H9 (cell line): ENCODE measurements at regions not wholly inside any gene's neighbourhood (a gene's known extent, or its start where the extent isn't known, plus 50 kb on each side); places are given as distances from the start of the nearest gene placed in this dataset.

Experiments used
- DNase-seq: peaks from one replicate; pipeline ENCODE4 v3.0.0-alpha.2; 2017
- H2AFZ ChIP-seq: one replicate; pipeline ENCODE4 v1.6.1; 2013; ENCODE audit warnings: mild to moderate bottlenecking, low read length, control low read depth, moderate library complexity
- H2AK5ac ChIP-seq: 2 replicates; pipeline ENCODE4 v1.6.1; 2013; ENCODE audit warnings: low read length, control low read depth, mixed read lengths; ENCODE audit not compliant: insufficient read length
- H2BK120ac ChIP-seq: one replicate; pipeline ENCODE4 v1.6.1; 2013; ENCODE audit warnings: low read depth, mild to moderate bottlenecking, low read length, control low read depth, inconsistent platforms; ENCODE audit not compliant: poor library complexity, severe bottlenecking
- H2BK12ac ChIP-seq: 2 replicates; pipeline ENCODE4 v1.6.1; 2013; ENCODE audit warnings: low read length, control low read depth, mixed read lengths, low read depth; ENCODE audit not compliant: insufficient read length
- H2BK15ac ChIP-seq: 2 replicates; pipeline ENCODE4 v1.6.1; 2013; ENCODE audit warnings: low read depth, low read length, control low read depth
- H2BK20ac ChIP-seq: one replicate; pipeline ENCODE4 v1.6.1; 2013; ENCODE audit warnings: low read depth, mild to moderate bottlenecking, low read length, control low read depth, inconsistent platforms; ENCODE audit not compliant: poor library complexity, severe bottlenecking
- H2BK5ac ChIP-seq: 2 replicates; pipeline ENCODE4 v1.6.1; 2013; ENCODE audit warnings: low read length, control low read depth, mixed read lengths; ENCODE audit not compliant: insufficient read length
- H3K14ac ChIP-seq: 2 replicates; pipeline ENCODE4 v1.6.1; 2013; ENCODE audit warnings: low read length, control low read depth; ENCODE audit not compliant: insufficient read depth
- H3K18ac ChIP-seq: 2 replicates; pipeline ENCODE4 v1.6.1; 2013; ENCODE audit warnings: low read depth, mild to moderate bottlenecking, mixed read lengths, low read length, control low read depth; ENCODE audit not compliant: insufficient read length
- H3K23ac ChIP-seq: 2 replicates; pipeline ENCODE4 v1.6.1; 2013; ENCODE audit warnings: low read length, control low read depth, mixed read lengths, low read depth; ENCODE audit not compliant: insufficient read length
- H3K23me2 ChIP-seq: 2 replicates; pipeline ENCODE4 v1.6.1; 2013; ENCODE audit warnings: low read depth, mild to moderate bottlenecking, mixed read lengths, low read length, control low read depth; ENCODE audit not compliant: insufficient read length, poor library complexity, severe bottlenecking
- H3K27ac ChIP-seq: 2 replicates; pipeline ENCODE4 v1.5.1; 2013; ENCODE audit warnings: low read length, control low read depth, mixed read lengths, low read depth; ENCODE audit not compliant: insufficient read length
- H3K27me3 ChIP-seq: 2 replicates; pipeline ENCODE4 v1.6.1; 2013; ENCODE audit warnings: low read length, control low read depth, inconsistent platforms; ENCODE audit not compliant: insufficient read depth
- H3K4ac ChIP-seq: 2 replicates; pipeline ENCODE4 v1.6.1; 2013; ENCODE audit warnings: low read depth, mild to moderate bottlenecking, control low read depth, inconsistent platforms, low read length, moderate library complexity
- H3K4me1 ChIP-seq: 2 replicates; pipeline ENCODE4 v1.6.1; 2013; ENCODE audit warnings: low read length, control low read depth, inconsistent platforms; ENCODE audit not compliant: insufficient read depth
- H3K4me2 ChIP-seq: 2 replicates; pipeline ENCODE4 v1.6.1; 2013; ENCODE audit warnings: low read length, control low read depth, mixed read lengths; ENCODE audit not compliant: insufficient read length, insufficient read depth
- H3K56ac ChIP-seq: 2 replicates; pipeline ENCODE4 v1.6.1; 2013; ENCODE audit warnings: low read depth, mild to moderate bottlenecking, mixed read lengths, low read length, control low read depth; ENCODE audit not compliant: insufficient read length
- H3K79me1 ChIP-seq: 2 replicates; pipeline ENCODE4 v1.6.1; 2013; ENCODE audit warnings: low read depth, mild to moderate bottlenecking, moderate library complexity, low read length, control low read depth, inconsistent platforms; ENCODE audit not compliant: insufficient read depth, poor library complexity, severe bottlenecking
- H3K79me2 ChIP-seq: 2 replicates; pipeline ENCODE4 v1.6.1; 2013; ENCODE audit warnings: low read length, control low read depth, inconsistent platforms; ENCODE audit not compliant: insufficient read depth
- H3K9ac ChIP-seq: 2 replicates; pipeline ENCODE4 v1.6.1; 2013; ENCODE audit warnings: low read length, control low read depth, mixed read lengths; ENCODE audit not compliant: insufficient read length; ENCODE audit errors: extremely low read depth
- H3K9me3 ChIP-seq: one replicate; pipeline ENCODE4 v1.6.1; 2013; ENCODE audit warnings: low read depth, low read length, inconsistent platforms; ENCODE audit not compliant: control insufficient read depth
- H3T11ph ChIP-seq: one replicate; pipeline ENCODE4 v1.6.1; 2013; ENCODE audit warnings: mild to moderate bottlenecking, low read length, control low read depth, inconsistent platforms
- H4K20me1 ChIP-seq: one replicate; pipeline ENCODE4 v1.6.1; 2013; ENCODE audit not compliant: control insufficient read depth, insufficient read length, insufficient read depth
- H4K5ac ChIP-seq: 2 replicates; pipeline ENCODE4 v1.6.1; 2013; ENCODE audit warnings: low read depth, mild to moderate bottlenecking, mixed read lengths, low read length, control low read depth; ENCODE audit not compliant: insufficient read length
- H4K8ac ChIP-seq: replicated peaks from 2 replicates; pipeline ENCODE4 v1.6.1; 2013; ENCODE audit warnings: low read length, control low read depth, mixed read lengths, low read depth; ENCODE audit not compliant: insufficient read length
- H4K91ac ChIP-seq: 2 replicates; pipeline ENCODE4 v1.6.1; 2013; ENCODE audit warnings: low read depth, mild to moderate bottlenecking, moderate library complexity, mixed read lengths, low read length, control low read depth; ENCODE audit not compliant: insufficient read length
- H3K27ac Mint-ChIP-seq, 3 experiments: 2 replicates in 2 of 3; 3 replicates in 1 of 3; pipeline ENCODE4 v1.8.0; 2020 to 2021; ENCODE audit warnings: mixed read lengths in 3 of 3, mild to moderate bottlenecking in 1 of 3, moderate library complexity in 1 of 3
- H3K27me3 Mint-ChIP-seq: 2 replicates; pipeline ENCODE4 v1.8.0; 2021; ENCODE audit warnings: low read depth, mild to moderate bottlenecking, moderate library complexity, mixed read lengths
- H3K36me3 Mint-ChIP-seq, 3 experiments: 2 replicates in 2 of 3; 3 replicates in 1 of 3; pipeline ENCODE4 v1.8.0; 2020 to 2021; ENCODE audit warnings: low read depth in 3 of 3, mixed read lengths in 3 of 3; ENCODE audit not compliant: insufficient read depth in 1 of 3
- H3K4me1 Mint-ChIP-seq, 2 experiments: 2 replicates each; pipeline ENCODE4 v1.8.0; 2020; ENCODE audit warnings: mixed read lengths in 2 of 2
- H3K4me3 Mint-ChIP-seq, 2 experiments: 2 replicates in 1 of 2; 3 replicates in 1 of 2; pipeline ENCODE4 v1.8.0; 2020 to 2021; ENCODE audit warnings: mild to moderate bottlenecking in 2 of 2, mixed read lengths in 2 of 2, moderate library complexity in 1 of 2
- H3K9me3 Mint-ChIP-seq, 2 experiments: 2 replicates in 1 of 2; 3 replicates in 1 of 2; pipeline ENCODE4 v1.8.0; 2020; ENCODE audit warnings: mild to moderate bottlenecking in 2 of 2, mixed read lengths in 2 of 2, moderate library complexity in 1 of 2
- WGBS: extraction: QIAGEN DNeasy Blood & Tissue Kit; methylation state at CpG from one replicate; pipeline ENCODE4 v1.1.7; 2013; ENCODE audit warnings: missing lambda C conversion rate, low lambda C conversion rate, mixed read lengths; ENCODE audit not compliant: insufficient read length; ENCODE audit errors: extremely low coverage; 5-methylcytosine and 5-hydroxymethylcytosine counted together
- TF ChIP-seq, protein P1 (sequence below): fragments of 200-600 bp; sonication (generic); conservative IDR thresholded peaks from 3 replicates; pipeline ENCODE4 v1.8.0; 2021; ENCODE audit warnings: antibody characterized with exemption, mild to moderate bottlenecking

DNA sequence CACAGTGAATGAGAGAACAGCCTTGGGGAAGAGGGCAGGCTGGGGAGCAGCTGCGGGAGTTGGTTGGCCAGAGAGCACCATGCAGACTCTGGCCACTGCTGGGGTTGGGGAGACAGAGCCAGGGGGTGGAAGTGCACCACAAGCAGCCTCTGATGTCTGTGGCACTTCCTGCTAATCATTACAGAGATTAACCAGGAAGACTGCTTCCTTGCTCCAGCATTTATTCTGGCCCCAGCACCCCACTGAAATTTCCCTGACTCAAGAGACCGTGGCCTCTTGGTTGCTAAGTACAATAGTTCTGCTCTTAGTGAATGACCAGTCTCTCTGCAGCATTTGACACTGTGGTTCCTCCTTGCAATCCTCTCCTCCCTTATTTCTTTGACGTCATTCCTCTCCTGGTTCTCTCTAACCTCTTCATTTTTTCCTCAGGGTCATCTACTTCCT is 266.2 kb upstream of the ROPN1 start:
- H3K4me1 Mint-ChIP-seq: peaks cover 37% of the 10 kb centered on the region in 2 experiments
- no peaks in the 10 kb centered on the region for H4K20me1 ChIP-seq
- no peak overlapping the region for H2BK12ac ChIP-seq
- no peak overlapping the region for H2BK5ac ChIP-seq
- H3K9me3 Mint-ChIP-seq: no peaks in the 10 kb centered on the region
- no peak overlapping the region for H4K5ac ChIP-seq
- H3T11ph ChIP-seq: no peak overlapping the region
- TF ChIP-seq, protein P1, sequence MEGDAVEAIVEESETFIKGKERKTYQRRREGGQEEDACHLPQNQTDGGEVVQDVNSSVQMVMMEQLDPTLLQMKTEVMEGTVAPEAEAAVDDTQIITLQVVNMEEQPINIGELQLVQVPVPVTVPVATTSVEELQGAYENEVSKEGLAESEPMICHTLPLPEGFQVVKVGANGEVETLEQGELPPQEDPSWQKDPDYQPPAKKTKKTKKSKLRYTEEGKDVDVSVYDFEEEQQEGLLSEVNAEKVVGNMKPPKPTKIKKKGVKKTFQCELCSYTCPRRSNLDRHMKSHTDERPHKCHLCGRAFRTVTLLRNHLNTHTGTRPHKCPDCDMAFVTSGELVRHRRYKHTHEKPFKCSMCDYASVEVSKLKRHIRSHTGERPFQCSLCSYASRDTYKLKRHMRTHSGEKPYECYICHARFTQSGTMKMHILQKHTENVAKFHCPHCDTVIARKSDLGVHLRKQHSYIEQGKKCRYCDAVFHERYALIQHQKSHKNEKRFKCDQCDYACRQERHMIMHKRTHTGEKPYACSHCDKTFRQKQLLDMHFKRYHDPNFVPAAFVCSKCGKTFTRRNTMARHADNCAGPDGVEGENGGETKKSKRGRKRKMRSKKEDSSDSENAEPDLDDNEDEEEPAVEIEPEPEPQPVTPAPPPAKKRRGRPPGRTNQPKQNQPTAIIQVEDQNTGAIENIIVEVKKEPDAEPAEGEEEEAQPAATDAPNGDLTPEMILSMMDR: no peak
- H3K4me3 Mint-ChIP-seq: no peak overlapping the region
- H2AFZ ChIP-seq: no peak overlapping the region
- H3K9me3 ChIP-seq: no peaks in the 10 kb centered on the region
- H3K79me1 ChIP-seq: no peaks in the 10 kb centered on the region
- no peak overlapping the region for H3K9ac ChIP-seq
- no peak overlapping the region for H2AK5ac ChIP-seq
- H3K27me3 Mint-ChIP-seq: no peaks in the 10 kb centered on the region; the same call in 1 of the 2 replicates
- H3K56ac ChIP-seq: no peak overlapping the region
- no peak overlapping the region; the same call in 1 of the 2 replicates for H2BK15ac ChIP-seq
- no peaks in the 10 kb centered on the region for H3K79me2 ChIP-seq
- H3K4me2 ChIP-seq: no peak overlapping the region
- no peak overlapping the region for H3K4ac ChIP-seq
- no peak overlapping the region for H2BK20ac ChIP-seq
- H3K27ac ChIP-seq: no peak overlapping the region
- H3K27me3 ChIP-seq: no peaks in the 10 kb centered on the region; the same call in 1 of the 2 replicates
- H4K8ac ChIP-seq: no peak overlapping the region
- H2BK120ac ChIP-seq: no peak overlapping the region
- H3K27ac Mint-ChIP-seq: no peak overlapping the region; a peak in 1 of 7 replicates
- peaks cover 1% of the 10 kb centered on the region; the same call in 1 of the 2 replicates for H3K4me1 ChIP-seq
- H3K23ac ChIP-seq: no peak overlapping the region
- H3K18ac ChIP-seq: no peak overlapping the region
- H3K14ac ChIP-seq: no peak overlapping the region
- WGBS: no CpG with 5 or more reads among the region's 3 CpGs
- no peaks in the 10 kb centered on the region for H3K36me3 Mint-ChIP-seq
- H4K91ac ChIP-seq: no peak overlapping the region
- no peaks in the 10 kb centered on the region for H3K23me2 ChIP-seq
- no peak for DNase-seq
